ENCODE measurements at regions not wholly inside any gene's neighbourhood (a gene's known extent, or its start where the extent isn't known, plus 50 kb on each side); places are given as distances from the start of the nearest gene placed in this dataset.

GRCh38 chr10:129057856-129058663 lies 409.0 kb upstream of the MGMT start:
- Histone ChIP-seq H4K20me1 (ENCODE audit: insufficient read depth, low read length) (no peaks in the 10 kb centered on the region), H3K36me3 (ENCODE audit: insufficient read depth, low read length) (no peaks in the 10 kb centered on the region), H3K9ac (ENCODE audit: low read length) (no peak overlapping the region), H3K9me3 (ENCODE audit: low read length) (no peaks in the 10 kb centered on the region), H3F3A (ENCODE audit: insufficient read depth, low read length) (no peaks in the 10 kb centered on the region), H3K79me2 (ENCODE audit: insufficient read depth, low read length) (no peaks in the 10 kb centered on the region), H2AFZ (ENCODE audit: low read length) (no peak overlapping the region), H3K4me1 (ENCODE audit: insufficient read depth, low read length, severe bottlenecking) (no peaks in the 10 kb centered on the region), H3K27me3 (ENCODE audit: insufficient read depth, low read length) (peaks cover 3% of the 10 kb centered on the region; the same call in 1 of the 2 replicates), H3K4me3 (ENCODE audit: low read depth, low read length, poor library complexity, severe bottlenecking) (no peak overlapping the region), H3K9me2 (ENCODE audit: low read depth, low read length) (no peaks in the 10 kb centered on the region), H3K27ac (ENCODE audit: low read depth, low read length, poor library complexity, severe bottlenecking) (no peak overlapping the region), H3K4me2 (ENCODE audit: low read length) (no peak overlapping the region)
- TF ChIP-seq CTCF (IDR thresholded peaks at IDR 0.05; ENCODE audit: low read length) (no peak), EZH2 (IDR thresholded peaks at IDR 0.05; ENCODE audit: borderline replicate concordance, low read length) (no peak)

- H3K27me3 ChIP-seq (ENCODE audit: insufficient read depth, low read length) = peaks cover 3% of the 10 kb centered on the region; the same call in 1 of the 2 replicates
- no peaks in the 10 kb centered on the region for H3K79me2 ChIP-seq (ENCODE audit: insufficient read depth, low read length)
- H3F3A ChIP-seq (ENCODE audit: insufficient read depth, low read length) = no peaks in the 10 kb centered on the region
- H3K4me1 ChIP-seq (ENCODE audit: insufficient read depth, low read length, severe bottlenecking) = no peaks in the 10 kb centered on the region
- TF ChIP-seq EZH2 (IDR thresholded peaks at IDR 0.05; ENCODE audit: borderline replicate concordance, low read length) (no peak), CTCF (IDR thresholded peaks at IDR 0.05; ENCODE audit: low read length) (no peak)
- H3K4me3 ChIP-seq (ENCODE audit: low read depth, low read length, poor library complexity, severe bottlenecking) = no peak overlapping the region
- no peaks in the 10 kb centered on the region for H3K9me2 ChIP-seq (ENCODE audit: low read depth, low read length)
- no peaks in the 10 kb centered on the region for H4K20me1 ChIP-seq (ENCODE audit: insufficient read depth, low read length)
- H3K4me2 ChIP-seq (ENCODE audit: low read length) = no peak overlapping the region
- no peaks in the 10 kb centered on the region for H3K9me3 ChIP-seq (ENCODE audit: low read length)
- H2AFZ ChIP-seq (ENCODE audit: low read length) = no peak overlapping the region
- H3K36me3 ChIP-seq (ENCODE audit: insufficient read depth, low read length) = no peaks in the 10 kb centered on the region
- no peak overlapping the region for H3K9ac ChIP-seq (ENCODE audit: low read length)
- H3K27ac ChIP-seq (ENCODE audit: low read depth, low read length, poor library complexity, severe bottlenecking) = no peak overlapping the region
Observed at GRCh38 chr10:129058664-129059155, 408.3 kb upstream of the MGMT start.

- Histone ChIP-seq H3K27me3 (ENCODE audit: insufficient read depth, low read length) (peaks cover 3% of the 10 kb centered on the region; the same call in 1 of the 2 replicates), H3F3A (ENCODE audit: insufficient read depth, low read length) (no peaks in the 10 kb centered on the region), H3K79me2 (ENCODE audit: insufficient read depth, low read length) (no peaks in the 10 kb centered on the region), H3K9me2 (ENCODE audit: low read depth, low read length) (no peaks in the 10 kb centered on the region), H3K27ac (ENCODE audit: low read depth, low read length, poor library complexity, severe bottlenecking) (no peak overlapping the region), H3K9me3 (ENCODE audit: low read length) (no peaks in the 10 kb centered on the region), H3K4me3 (ENCODE audit: low read depth, low read length, poor library complexity, severe bottlenecking) (no peak overlapping the region), H2AFZ (ENCODE audit: low read length) (no peak overlapping the region), H3K4me1 (ENCODE audit: insufficient read depth, low read length, severe bottlenecking) (no peaks in the 10 kb centered on the region), H3K36me3 (ENCODE audit: insufficient read depth, low read length) (no peaks in the 10 kb centered on the region), H4K20me1 (ENCODE audit: insufficient read depth, low read length) (no peaks in the 10 kb centered on the region), H3K4me2 (ENCODE audit: low read length) (no peak overlapping the region), H3K9ac (ENCODE audit: low read length) (no peak overlapping the region)
- TF ChIP-seq EZH2 (IDR thresholded peaks at IDR 0.05; ENCODE audit: borderline replicate concordance, low read length) = no peak
- no peak for TF ChIP-seq CTCF (IDR thresholded peaks at IDR 0.05; ENCODE audit: low read length)
Observed at GRCh38 chr10:129059977-129060376, 407.1 kb upstream of the MGMT start.
